HK-2 (cell line): ENCODE measurements at regions not wholly inside any gene's neighbourhood (a gene's known extent, or its start where the extent isn't known, plus 50 kb on each side); places are given as distances from the start of the nearest gene placed in this dataset.

ENCODE experiments used
- DNase-seq: peaks from one replicate; pipeline ENCODE4 v3.0.0-alpha.2; 2018; ENCODE audit not compliant: unreplicated experiment

- DNase-seq, result no peak
Observed at GRCh38 chr16:65959983-65960382, 406.5 kb upstream of the CDH5 start.

GRCh38 chr16:65958086-65958485 is 408.4 kb upstream of the CDH5 start:
- no peak for DNase-seq

- DNase-seq, result no peak
Observed at GRCh38 chr16:65956100-65956499, 410.4 kb upstream of the CDH5 start.

- DNase-seq, result no peak
Observed at GRCh38 chr16:65954446-65954845, 412.0 kb upstream of the CDH5 start.

- DNase-seq, result no peak
Observed at GRCh38 chr16:65950211-65950610, 416.3 kb upstream of the CDH5 start.

- no peak for DNase-seq
Observed at GRCh38 chr16:65948361-65948760, 418.1 kb upstream of the CDH5 start.

GRCh38 chr16:65947951-65948350 is 418.5 kb upstream of the CDH5 start:
- DNase-seq, result no peak

GRCh38 chr16:65945493-65945892 is 421.0 kb upstream of the CDH5 start:
- DNase-seq, result no peak

GRCh38 chr16:65944361-65944760 is 422.1 kb upstream of the CDH5 start:
- no peak for DNase-seq

- DNase-seq, result no peak
Observed at GRCh38 chr16:65940711-65941110, 425.8 kb upstream of the CDH5 start.

- no peak for DNase-seq
Observed at GRCh38 chr16:65938083-65938482, 428.4 kb upstream of the CDH5 start.

- DNase-seq, result no peak
Observed at GRCh38 chr16:65937455-65937854, 429.0 kb upstream of the CDH5 start.

- no peak for DNase-seq
Observed at GRCh38 chr16:65936096-65936495, 430.4 kb upstream of the CDH5 start.

GRCh38 chr16:65934443-65934842 is 432.0 kb upstream of the CDH5 start:
- DNase-seq, result no peak

- no peak for DNase-seq
Observed at GRCh38 chr16:65933703-65934102, 432.8 kb upstream of the CDH5 start.

GRCh38 chr16:65932350-65933072 is 434.0 kb upstream of the CDH5 start:
- DNase-seq, result no peak

GRCh38 chr16:65922923-65923322 is 443.6 kb upstream of the CDH5 start:
- no peak for DNase-seq

GRCh38 chr16:65919986-65920376 is 446.5 kb upstream of the CDH5 start:
- no peak for DNase-seq

- no peak for DNase-seq
Observed at GRCh38 chr16:65919145-65919985, 447.1 kb upstream of the CDH5 start.

- no peak for DNase-seq
Observed at GRCh38 chr16:65917466-65917865, 449.0 kb upstream of the CDH5 start.

- DNase-seq, result no peak
Observed at GRCh38 chr16:65916995-65917394, 449.5 kb upstream of the CDH5 start.

- no peak for DNase-seq
Observed at GRCh38 chr16:65910291-65910690, 456.2 kb upstream of the CDH5 start.

- DNase-seq, result no peak
Observed at GRCh38 chr16:65909310-65910050, 457.0 kb upstream of the CDH5 start.
